ENCODE measurements at regions not wholly inside any gene's neighbourhood (a gene's known extent, or its start where the extent isn't known, plus 50 kb on each side); places are given as distances from the start of the nearest gene placed in this dataset.

GRCh38 chr6:166763606-166764472 is 136.8 kb upstream of the RPS6KA2 start:
- Histone ChIP-seq H3K27ac (ENCODE audit: low read depth in 2 of 2, low read length in 1 of 2) (no peak overlapping the region), H3K4me1 (ENCODE audit: control insufficient read depth in 2 of 2, insufficient read depth in 2 of 2, low read length in 1 of 2) (no peaks in the 10 kb centered on the region), H3K9me3 (ENCODE audit: control insufficient read depth in 2 of 2, insufficient read depth in 1 of 2, low read depth in 1 of 2, low read length in 1 of 2) (no peaks in the 10 kb centered on the region), H3K27me3 (ENCODE audit: control insufficient read depth in 1 of 2, insufficient read depth in 2 of 2, low read length in 2 of 2) (no peaks in the 10 kb centered on the region), H3K4me3 (ENCODE audit: low read depth in 1 of 2, low read length in 2 of 2) (no peak overlapping the region), H3K36me3 (ENCODE audit: control insufficient read depth in 2 of 2, insufficient read depth in 2 of 2, low read length in 1 of 2) (no peaks in the 10 kb centered on the region)
- 89 to 91% methylated on average over 37 of the region's 37 CpGs for WGBS, 2 donors

- Histone ChIP-seq H3K36me3 (ENCODE audit: control insufficient read depth in 2 of 2, insufficient read depth in 2 of 2, low read length in 1 of 2) (no peaks in the 10 kb centered on the region), H3K9me3 (ENCODE audit: control insufficient read depth in 2 of 2, insufficient read depth in 1 of 2, low read depth in 1 of 2, low read length in 1 of 2) (no peaks in the 10 kb centered on the region), H3K27me3 (ENCODE audit: control insufficient read depth in 1 of 2, insufficient read depth in 2 of 2, low read length in 2 of 2) (no peaks in the 10 kb centered on the region), H3K4me3 (ENCODE audit: low read depth in 1 of 2, low read length in 2 of 2) (no peak overlapping the region), H3K4me1 (ENCODE audit: control insufficient read depth in 2 of 2, insufficient read depth in 2 of 2, low read length in 1 of 2) (peaks cover 0 to 2% of the 10 kb centered on the region in 2 donors), H3K27ac (ENCODE audit: low read depth in 2 of 2, low read length in 1 of 2) (no peak overlapping the region)
- 82 to 85% methylated on average over 9 of the region's 9 CpGs for WGBS, 2 donors
These were observed 134.8 kb upstream of the RPS6KA2 start for GRCh38 chr6:166761801-166762200.

DNA sequence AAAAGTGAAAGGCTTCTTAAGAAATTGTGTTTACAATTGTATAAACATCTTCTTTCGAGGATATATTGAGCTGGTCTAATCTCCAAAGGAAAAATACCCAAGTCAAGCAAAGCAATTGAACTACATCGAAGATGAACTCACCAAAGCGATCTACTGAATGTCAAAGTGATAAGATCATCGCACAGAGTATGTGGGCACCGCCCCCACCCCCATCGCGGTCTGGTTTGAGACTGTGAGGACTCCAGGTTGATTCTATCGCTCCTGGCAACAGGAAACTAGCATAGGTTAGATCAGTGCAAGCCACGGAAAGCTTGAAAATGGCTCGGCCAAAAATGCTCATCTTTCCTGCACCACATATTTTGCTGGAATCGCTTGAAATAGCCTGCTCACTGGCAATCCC is 133.2 kb upstream of the RPS6KA2 start:
- no peaks in the 10 kb centered on the region for H3K9me3 ChIP-seq (ENCODE audit: control insufficient read depth in 2 of 2, insufficient read depth in 1 of 2, low read depth in 1 of 2, low read length in 1 of 2)
- no peak overlapping the region for H3K4me3 ChIP-seq (ENCODE audit: low read depth in 1 of 2, low read length in 2 of 2)
- no peaks in the 10 kb centered on the region for H3K36me3 ChIP-seq (ENCODE audit: control insufficient read depth in 2 of 2, insufficient read depth in 2 of 2, low read length in 1 of 2)
- H3K4me1 ChIP-seq (ENCODE audit: control insufficient read depth in 2 of 2, insufficient read depth in 2 of 2, low read length in 1 of 2) = peaks cover 0 to 2% of the 10 kb centered on the region in 2 donors
- no peak overlapping the region for H3K27ac ChIP-seq (ENCODE audit: low read depth in 2 of 2, low read length in 1 of 2)
- 77 to 80% methylated on average over 11 of the region's 11 CpGs for WGBS, 2 donors
- H3K27me3 ChIP-seq (ENCODE audit: control insufficient read depth in 1 of 2, insufficient read depth in 2 of 2, low read length in 2 of 2) = no peaks in the 10 kb centered on the region

DNA sequence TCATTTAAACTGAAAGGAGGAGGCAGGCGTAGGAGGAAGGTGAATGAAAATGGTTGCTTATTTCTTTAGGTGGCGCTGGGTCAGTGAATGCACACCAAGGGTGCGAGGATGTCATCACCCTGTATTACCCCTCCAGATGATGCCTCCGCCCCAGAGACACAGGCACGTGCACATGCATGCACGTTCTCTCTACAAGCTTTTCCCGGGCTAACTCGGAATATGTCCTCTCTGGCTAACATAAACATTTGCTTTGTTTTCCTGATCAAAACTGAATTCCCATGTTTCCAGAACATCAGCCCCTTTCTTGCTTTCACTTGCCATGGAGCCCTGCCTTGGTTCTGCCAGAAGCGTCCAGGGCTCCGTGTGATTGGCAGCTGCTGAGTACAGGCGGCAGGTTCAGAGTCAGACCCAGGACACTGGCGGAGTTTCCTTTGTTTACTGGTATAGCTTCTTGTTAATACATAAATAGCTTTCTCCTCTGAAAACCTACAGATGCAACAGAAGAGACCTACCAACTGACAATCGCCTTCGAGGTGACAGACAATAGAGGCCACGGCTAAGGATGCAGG is 131.2 kb upstream of the RPS6KA2 start:
- no peaks in the 10 kb centered on the region for H3K9me3 ChIP-seq (ENCODE audit: control insufficient read depth in 2 of 2, insufficient read depth in 1 of 2, low read depth in 1 of 2, low read length in 1 of 2)
- H3K27ac ChIP-seq (ENCODE audit: low read depth in 2 of 2, low read length in 1 of 2) = no peak overlapping the region
- no peaks in the 10 kb centered on the region for H3K36me3 ChIP-seq (ENCODE audit: control insufficient read depth in 2 of 2, insufficient read depth in 2 of 2, low read length in 1 of 2)
- 49 to 60% methylated on average over 15 of the region's 15 CpGs for WGBS, 2 donors
- H3K4me1 ChIP-seq (ENCODE audit: control insufficient read depth in 2 of 2, insufficient read depth in 2 of 2, low read length in 1 of 2) = peaks cover 0 to 2% of the 10 kb centered on the region in 2 donors
- peak overlapping the region in 1 of 2 donors; percentile 11 for H3K4me3 ChIP-seq (ENCODE audit: low read depth in 1 of 2, low read length in 2 of 2)
- H3K27me3 ChIP-seq (ENCODE audit: control insufficient read depth in 1 of 2, insufficient read depth in 2 of 2, low read length in 2 of 2) = no peaks in the 10 kb centered on the region

- H3K4me3 ChIP-seq (ENCODE audit: low read depth in 1 of 2, low read length in 2 of 2) = peak overlapping the region in 1 of 2 donors; percentile 11
- peaks cover 0 to 2% of the 10 kb centered on the region in 2 donors for H3K4me1 ChIP-seq (ENCODE audit: control insufficient read depth in 2 of 2, insufficient read depth in 2 of 2, low read length in 1 of 2)
- H3K9me3 ChIP-seq (ENCODE audit: control insufficient read depth in 2 of 2, insufficient read depth in 1 of 2, low read depth in 1 of 2, low read length in 1 of 2) = no peaks in the 10 kb centered on the region
- no peaks in the 10 kb centered on the region for H3K27me3 ChIP-seq (ENCODE audit: control insufficient read depth in 1 of 2, insufficient read depth in 2 of 2, low read length in 2 of 2)
- no peak overlapping the region for H3K27ac ChIP-seq (ENCODE audit: low read depth in 2 of 2, low read length in 1 of 2)
- 10 to 11% methylated on average over 24 of the region's 24 CpGs for WGBS, 2 donors
- no peaks in the 10 kb centered on the region for H3K36me3 ChIP-seq (ENCODE audit: control insufficient read depth in 2 of 2, insufficient read depth in 2 of 2, low read length in 1 of 2)
These were observed 130.4 kb upstream of the RPS6KA2 start for GRCh38 chr6:166757232-166758135.

DNA sequence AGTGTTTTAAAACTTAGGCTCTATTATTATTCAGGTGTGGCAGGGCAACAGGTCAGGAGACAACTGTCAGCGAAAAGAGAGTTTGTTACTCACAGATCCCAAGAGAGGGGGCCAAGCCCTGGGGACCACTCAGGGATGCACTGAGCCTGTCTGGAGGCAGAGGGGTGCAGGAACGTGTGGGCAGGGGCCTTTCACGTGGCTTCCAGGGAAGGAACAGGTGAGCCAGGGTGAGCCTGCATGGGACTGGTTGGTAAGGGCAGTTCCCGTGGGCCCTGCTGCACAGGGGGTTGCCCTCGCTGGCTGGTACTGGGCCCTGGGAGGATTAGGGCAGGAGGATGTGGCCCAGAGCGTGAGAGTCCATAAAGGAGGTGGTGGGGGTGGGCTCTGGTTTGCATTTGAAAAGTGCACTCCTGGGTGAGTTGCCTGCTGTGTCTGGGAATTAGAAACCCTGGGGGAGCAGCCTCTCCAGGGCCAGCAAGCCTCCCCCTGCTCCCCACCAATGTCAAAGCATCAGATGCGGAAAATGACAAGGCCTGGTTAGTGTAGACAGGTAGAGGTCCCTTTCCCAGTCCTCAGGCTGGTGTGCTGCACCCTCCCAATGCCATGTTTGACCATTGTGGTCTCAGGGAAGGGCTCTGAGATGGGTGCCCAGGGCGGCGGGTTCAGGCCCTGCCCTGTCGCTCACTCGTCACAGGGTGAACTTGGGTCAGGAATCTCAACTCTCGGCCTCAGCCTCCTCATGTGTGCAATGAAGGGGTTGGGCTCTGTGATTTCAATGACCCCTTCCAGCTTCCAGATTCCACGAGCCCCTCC is 127.4 kb upstream of the RPS6KA2 start:
- Histone ChIP-seq H3K9me3 (ENCODE audit: control insufficient read depth in 2 of 2, insufficient read depth in 1 of 2, low read depth in 1 of 2, low read length in 1 of 2) (no peaks in the 10 kb centered on the region), H3K27me3 (ENCODE audit: control insufficient read depth in 1 of 2, insufficient read depth in 2 of 2, low read length in 2 of 2) (no peaks in the 10 kb centered on the region)
- 91% methylated on average over 13 of the region's 13 CpGs for WGBS, 2 donors

GRCh38 chr6:166752928-166753721 is 126.1 kb upstream of the RPS6KA2 start:
- 73 to 76% methylated on average over 6 of the region's 6 CpGs for WGBS, 2 donors
- Histone ChIP-seq H3K27ac (ENCODE audit: low read depth in 2 of 2, low read length in 1 of 2) (no peak overlapping the region), H3K27me3 (ENCODE audit: control insufficient read depth in 1 of 2, insufficient read depth in 2 of 2, low read length in 2 of 2) (no peaks in the 10 kb centered on the region), H3K4me1 (ENCODE audit: control insufficient read depth in 2 of 2, insufficient read depth in 2 of 2, low read length in 1 of 2) (peaks cover 0 to 2% of the 10 kb centered on the region in 2 donors), H3K4me3 (ENCODE audit: low read depth in 1 of 2, low read length in 2 of 2) (no peak overlapping the region), H3K36me3 (ENCODE audit: control insufficient read depth in 2 of 2, insufficient read depth in 2 of 2, low read length in 1 of 2) (no peaks in the 10 kb centered on the region), H3K9me3 (ENCODE audit: control insufficient read depth in 2 of 2, insufficient read depth in 1 of 2, low read depth in 1 of 2, low read length in 1 of 2) (no peaks in the 10 kb centered on the region)

More for the DNA sequence above, 127.4 kb upstream of the RPS6KA2 start:
- H3K4me3 ChIP-seq (ENCODE audit: low read depth in 1 of 2, low read length in 2 of 2) = no peak overlapping the region
- H3K4me1 ChIP-seq (ENCODE audit: control insufficient read depth in 2 of 2, insufficient read depth in 2 of 2, low read length in 1 of 2) = peaks cover 0 to 2% of the 10 kb centered on the region in 2 donors
- H3K27ac ChIP-seq (ENCODE audit: low read depth in 2 of 2, low read length in 1 of 2) = no peak overlapping the region
- H3K36me3 ChIP-seq (ENCODE audit: control insufficient read depth in 2 of 2, insufficient read depth in 2 of 2, low read length in 1 of 2) = no peaks in the 10 kb centered on the region

DNA sequence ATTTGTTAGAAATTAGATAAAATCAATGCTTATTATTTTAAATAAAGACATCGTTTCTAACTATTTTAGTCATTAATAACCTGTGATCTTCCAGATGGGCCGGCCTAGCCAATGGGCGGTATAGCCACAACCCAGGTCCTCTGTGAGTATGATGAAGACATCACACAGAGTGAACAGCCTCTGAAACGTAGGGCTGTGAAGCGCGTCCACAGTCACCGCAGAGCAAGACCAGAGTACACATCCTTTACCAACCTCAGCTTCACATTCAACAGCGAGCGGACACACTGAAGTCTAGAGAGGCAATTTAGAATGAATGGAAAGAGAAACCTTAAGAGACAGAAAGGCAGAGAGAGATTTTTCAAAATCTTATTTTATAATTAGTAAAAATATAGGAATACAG is 125.0 kb upstream of the RPS6KA2 start:
- H3K4me3 ChIP-seq (ENCODE audit: low read depth in 1 of 2, low read length in 2 of 2) = no peak overlapping the region
- no peaks in the 10 kb centered on the region for H3K27me3 ChIP-seq (ENCODE audit: control insufficient read depth in 1 of 2, insufficient read depth in 2 of 2, low read length in 2 of 2)
- 84 to 87% methylated on average over 9 of the region's 9 CpGs for WGBS, 2 donors
- no peaks in the 10 kb centered on the region for H3K36me3 ChIP-seq (ENCODE audit: control insufficient read depth in 2 of 2, insufficient read depth in 2 of 2, low read length in 1 of 2)
- H3K9me3 ChIP-seq (ENCODE audit: control insufficient read depth in 2 of 2, insufficient read depth in 1 of 2, low read depth in 1 of 2, low read length in 1 of 2) = no peaks in the 10 kb centered on the region
- no peak overlapping the region for H3K27ac ChIP-seq (ENCODE audit: low read depth in 2 of 2, low read length in 1 of 2)
- no peaks in the 10 kb centered on the region for H3K4me1 ChIP-seq (ENCODE audit: control insufficient read depth in 2 of 2, insufficient read depth in 2 of 2, low read length in 1 of 2)

Data from esophagus (tissue), 2 donors.